ENCODE measurements at regions not wholly inside any gene's neighbourhood (a gene's known extent, or its start where the extent isn't known, plus 50 kb on each side); places are given as distances from the start of the nearest gene placed in this dataset.

GRCh38 chr7:136259074-136259473 lies 281.9 kb upstream of the MTPN start:
- POLR2A ChIA-PET (ENCODE audit: unreplicated experiment), result no interaction called here
- H3F3A ChIP-seq (ENCODE audit: low read length, unreplicated experiment), result no peaks in the 10 kb centered on the region
- DNase-seq, result no peak
- no peak for TF ChIP-seq EZH2 (IDR thresholded peaks at IDR 0.05; ENCODE audit: low read length, unreplicated experiment)
- no peak for TF ChIP-seq EZH2phosphoT487 (IDR thresholded peaks at IDR 0.05; ENCODE audit: borderline replicate concordance, low read length)
- TF ChIP-seq, protein P1, sequence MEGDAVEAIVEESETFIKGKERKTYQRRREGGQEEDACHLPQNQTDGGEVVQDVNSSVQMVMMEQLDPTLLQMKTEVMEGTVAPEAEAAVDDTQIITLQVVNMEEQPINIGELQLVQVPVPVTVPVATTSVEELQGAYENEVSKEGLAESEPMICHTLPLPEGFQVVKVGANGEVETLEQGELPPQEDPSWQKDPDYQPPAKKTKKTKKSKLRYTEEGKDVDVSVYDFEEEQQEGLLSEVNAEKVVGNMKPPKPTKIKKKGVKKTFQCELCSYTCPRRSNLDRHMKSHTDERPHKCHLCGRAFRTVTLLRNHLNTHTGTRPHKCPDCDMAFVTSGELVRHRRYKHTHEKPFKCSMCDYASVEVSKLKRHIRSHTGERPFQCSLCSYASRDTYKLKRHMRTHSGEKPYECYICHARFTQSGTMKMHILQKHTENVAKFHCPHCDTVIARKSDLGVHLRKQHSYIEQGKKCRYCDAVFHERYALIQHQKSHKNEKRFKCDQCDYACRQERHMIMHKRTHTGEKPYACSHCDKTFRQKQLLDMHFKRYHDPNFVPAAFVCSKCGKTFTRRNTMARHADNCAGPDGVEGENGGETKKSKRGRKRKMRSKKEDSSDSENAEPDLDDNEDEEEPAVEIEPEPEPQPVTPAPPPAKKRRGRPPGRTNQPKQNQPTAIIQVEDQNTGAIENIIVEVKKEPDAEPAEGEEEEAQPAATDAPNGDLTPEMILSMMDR (conservative IDR thresholded peaks at IDR 0.05; ENCODE audit: low read depth, low read length), result no peak
- ATAC-seq, result no peak
- no peak overlapping the region for H3K9ac ChIP-seq (ENCODE audit: low read length)
- no peaks in the 10 kb centered on the region for H4K20me1 ChIP-seq (ENCODE audit: low read length)
- CTCF ChIA-PET, result no interaction called here
- H3K4me1 ChIP-seq (ENCODE audit: insufficient read depth, low read length), result no peaks in the 10 kb centered on the region
- no peaks in the 10 kb centered on the region for H3K36me3 ChIP-seq (ENCODE audit: low read depth, low read length)
- H3K27ac ChIP-seq (ENCODE audit: low read length), result no peak overlapping the region
- BruUV-seq (replicated peaks), result no TSS peak
- no peaks in the 10 kb centered on the region for H3K27me3 ChIP-seq (ENCODE audit: low read length)
- intact Hi-C loops (cut with micrococcal nuclease), result no loop called here
- no peaks in the 10 kb centered on the region for H3K9me2 ChIP-seq (replicated peaks; ENCODE audit: low read length)
- 0 out of 2 replicates have a peak, but pooled peaks cover 3% of the 10 kb centered on the region for H3K9me3 ChIP-seq (ENCODE audit: low read length)
- H3K4me3 ChIP-seq (ENCODE audit: low read length), result no peak overlapping the region
- H3K79me2 ChIP-seq (ENCODE audit: low read length), result no peaks in the 10 kb centered on the region
- no peak overlapping the region for H2AFZ ChIP-seq (ENCODE audit: low read length)
- no peak overlapping the region for H3K4me2 ChIP-seq (ENCODE audit: low read length)

DNA sequence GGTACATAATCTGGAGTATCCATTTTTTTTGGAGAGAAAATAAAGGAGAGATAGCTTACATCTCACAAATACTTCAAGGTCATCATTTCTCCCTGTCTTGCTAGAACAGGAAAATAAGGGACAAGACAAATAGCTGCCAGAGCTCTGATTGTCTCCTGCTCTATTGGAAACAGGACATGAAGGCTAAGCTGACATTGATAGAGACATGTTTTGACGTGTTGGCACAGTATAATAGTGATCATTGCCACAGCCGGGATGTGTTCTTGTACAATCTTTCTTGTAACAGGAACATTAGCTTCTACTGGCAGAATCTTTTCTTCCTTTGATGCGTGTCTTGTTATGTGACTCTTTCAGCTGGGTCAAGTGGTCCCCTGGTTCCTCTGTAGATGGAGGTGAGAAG lies 279.3 kb upstream of the MTPN start:
- no peaks in the 10 kb centered on the region for H3K79me2 ChIP-seq (ENCODE audit: low read length)
- no peaks in the 10 kb centered on the region for H3K36me3 ChIP-seq (ENCODE audit: low read depth, low read length)
- ATAC-seq (no peak), DNase-seq (no peak)
- H3K4me3 ChIP-seq (ENCODE audit: low read length), result no peak overlapping the region
- H3K9ac ChIP-seq (ENCODE audit: low read length), result no peak overlapping the region
- intact Hi-C loops (cut with micrococcal nuclease), result no loop called here
- H2AFZ ChIP-seq (ENCODE audit: low read length), result no peak overlapping the region
- no peak for TF ChIP-seq EZH2phosphoT487 (IDR thresholded peaks at IDR 0.05; ENCODE audit: borderline replicate concordance, low read length)
- TF ChIP-seq, protein P1 (conservative IDR thresholded peaks at IDR 0.05; ENCODE audit: low read depth, low read length), result no peak
- TF ChIP-seq EZH2 (IDR thresholded peaks at IDR 0.05; ENCODE audit: low read length, unreplicated experiment), result no peak
- no TSS peak for BruUV-seq (replicated peaks)
- H3K27me3 ChIP-seq (ENCODE audit: low read length), result no peaks in the 10 kb centered on the region
- H3F3A ChIP-seq (ENCODE audit: low read length, unreplicated experiment), result no peaks in the 10 kb centered on the region
- no peaks in the 10 kb centered on the region for H4K20me1 ChIP-seq (ENCODE audit: low read length)
- 0 out of 2 replicates have a peak, but pooled peaks cover 3% of the 10 kb centered on the region for H3K9me3 ChIP-seq (ENCODE audit: low read length)
- no peak overlapping the region for H3K27ac ChIP-seq (ENCODE audit: low read length)
- no peak overlapping the region for H3K4me2 ChIP-seq (ENCODE audit: low read length)
- ChIA-PET CTCF (no interaction called here), POLR2A (ENCODE audit: unreplicated experiment) (no interaction called here)
- H3K4me1 ChIP-seq (ENCODE audit: insufficient read depth, low read length), result no peaks in the 10 kb centered on the region
- no peaks in the 10 kb centered on the region for H3K9me2 ChIP-seq (replicated peaks; ENCODE audit: low read length)

GRCh38 chr7:136254148-136254547 lies 277.0 kb upstream of the MTPN start:
- POLR2A ChIA-PET (ENCODE audit: unreplicated experiment), result no interaction called here
- Histone ChIP-seq H2AFZ (ENCODE audit: low read length) (no peak overlapping the region), H3K4me1 (ENCODE audit: insufficient read depth, low read length) (no peaks in the 10 kb centered on the region), H3K4me3 (ENCODE audit: low read length) (no peak overlapping the region), H3F3A (ENCODE audit: low read length, unreplicated experiment) (no peaks in the 10 kb centered on the region), H3K36me3 (ENCODE audit: low read depth, low read length) (no peaks in the 10 kb centered on the region), H3K27me3 (ENCODE audit: low read length) (no peaks in the 10 kb centered on the region), H3K27ac (ENCODE audit: low read length) (no peak overlapping the region), H4K20me1 (ENCODE audit: low read length) (no peaks in the 10 kb centered on the region), H3K9me3 (ENCODE audit: low read length) (0 out of 2 replicates have a peak, but pooled peaks cover 3% of the 10 kb centered on the region), H3K9me2 (replicated peaks; ENCODE audit: low read length) (no peaks in the 10 kb centered on the region), H3K4me2 (ENCODE audit: low read length) (no peak overlapping the region), H3K9ac (ENCODE audit: low read length) (no peak overlapping the region), H3K79me2 (ENCODE audit: low read length) (no peaks in the 10 kb centered on the region)
- no peak for DNase-seq
- BruUV-seq (replicated peaks), result no TSS peak
- ATAC-seq, result no peak
- CTCF ChIA-PET, result no interaction called here
- intact Hi-C loops (cut with micrococcal nuclease), result no loop called here
- no peak for TF ChIP-seq EZH2phosphoT487 (IDR thresholded peaks at IDR 0.05; ENCODE audit: borderline replicate concordance, low read length)
- TF ChIP-seq, protein P1 (conservative IDR thresholded peaks at IDR 0.05; ENCODE audit: low read depth, low read length), result no peak
- no peak for TF ChIP-seq EZH2 (IDR thresholded peaks at IDR 0.05; ENCODE audit: low read length, unreplicated experiment)
